Body of pancreas (tissue), 4 donors: ENCODE measurements at regions not wholly inside any gene's neighbourhood (a gene's known extent, or its start where the extent isn't known, plus 50 kb on each side); places are given as distances from the start of the nearest gene placed in this dataset.

Experiments used
- ATAC-seq: fragments of 150-250 bp; one replicate; pipeline ENCODE4 v1.9.1; 2016
- DNase-seq, 4 donors: peaks; one replicate each; pipeline ENCODE4 v3.0.0-alpha.2; 2019
- H3K27ac ChIP-seq, 4 donors: fragments of 200-600 bp; sonication (generic); 1 replicate in 3 of 4; 2 replicates in 1 of 4; pipeline versions ENCODE4 v1.5.1 to v1.6.1; 2016 to 2019; ENCODE audit warnings: mild to moderate bottlenecking in 1 of 4, mixed read lengths in 1 of 4, moderate library complexity in 1 of 4
- H3K27me3 ChIP-seq, 2 donors: fragments of 200-600 bp; sonication (generic); one replicate each; pipeline ENCODE4 v1.6.0; 2016; ENCODE audit warnings: mild to moderate bottlenecking in 1 of 2
- H3K36me3 ChIP-seq, 2 donors: fragments of 200-600 bp; sonication (generic); replicated peaks in 1 of 2; 2 replicates each; pipeline ENCODE4 v1.5.1; 2016; ENCODE audit warnings: low read depth in 2 of 2; ENCODE audit not compliant: insufficient read depth in 1 of 2
- H3K4me1 ChIP-seq: fragments of 200-600 bp; sonication (generic); one replicate; pipeline ENCODE4 v1.6.0; 2016
- H3K4me3 ChIP-seq, 2 donors: fragments of 200-600 bp; sonication (generic); 1 replicate in 1 of 2; 2 replicates in 1 of 2; pipeline ENCODE4 v1.5.1; 2016 to 2019
- H3K9me3 ChIP-seq, 3 donors: fragments of 200-600 bp; sonication (generic); 1 replicate in 2 of 3; 2 replicates in 1 of 3; pipeline ENCODE4 v1.5.1; 2016
- POLR2A ChIP-seq, 3 donors: fragments of 450-650 bp; IDR thresholded peaks; one replicate each; pipeline ENCODE4 v1.6.1; 2016; ENCODE audit warnings: antibody characterized with exemption in 3 of 3, mild to moderate bottlenecking in 2 of 3
- WGBS, 2 donors: methylation state at CpG; one replicate each; pipeline ENCODE4 v1.1.5; 2017; 5-methylcytosine and 5-hydroxymethylcytosine counted together
- intact Hi-C: fragments of 100-400 bp; cut with DNase I; formaldehyde crosslinking; loops from one replicate; pipeline ENCODE4 v1.15.1; 2023
- TF ChIP-seq, protein P1 (sequence below), 7 experiments: fragments of 450-650 bp in 4 of 7; fragments of 200-600 bp in 3 of 7; sonication (generic) in 3 of 7; IDR thresholded peaks; one replicate each; pipeline ENCODE4 v1.5.1; 2016 to 2019; ENCODE audit warnings: antibody characterized with exemption in 7 of 7

DNA sequence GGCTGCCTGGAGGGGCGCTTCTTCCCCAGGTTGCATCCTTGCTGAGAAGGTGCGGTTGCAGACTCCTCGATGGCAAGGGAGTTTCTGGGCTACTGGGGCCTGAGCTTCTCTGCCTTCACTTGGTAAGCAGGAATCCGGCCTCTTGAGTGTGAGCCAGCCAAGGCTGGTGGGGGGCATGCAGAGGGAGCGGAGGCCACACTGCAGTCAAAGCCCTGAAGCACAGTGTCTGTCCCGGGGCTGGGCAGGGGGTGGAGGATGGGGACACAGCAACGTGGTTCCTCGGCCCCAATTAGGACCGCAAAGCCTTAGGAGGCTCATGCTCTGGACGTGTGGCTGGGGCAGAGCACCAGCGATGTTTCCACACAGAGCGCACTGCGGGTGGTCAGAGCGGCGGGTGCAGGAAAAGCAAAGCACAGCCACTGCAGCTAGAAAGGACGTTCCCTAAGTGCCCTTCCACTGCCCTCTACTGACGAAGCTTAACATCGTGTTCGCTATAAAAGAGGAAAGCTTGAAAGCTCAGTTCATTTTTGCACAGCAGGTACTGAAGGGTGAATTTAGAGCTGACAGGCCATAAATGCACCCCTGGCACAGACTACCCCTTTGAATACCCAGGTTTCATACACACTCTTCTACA lies 60.7 kb upstream of the COG2 start:
- intact Hi-C loops, result no loop called here
- H3K27me3 ChIP-seq, result no peaks in the 10 kb centered on the region
- TF ChIP-seq, protein P1, sequence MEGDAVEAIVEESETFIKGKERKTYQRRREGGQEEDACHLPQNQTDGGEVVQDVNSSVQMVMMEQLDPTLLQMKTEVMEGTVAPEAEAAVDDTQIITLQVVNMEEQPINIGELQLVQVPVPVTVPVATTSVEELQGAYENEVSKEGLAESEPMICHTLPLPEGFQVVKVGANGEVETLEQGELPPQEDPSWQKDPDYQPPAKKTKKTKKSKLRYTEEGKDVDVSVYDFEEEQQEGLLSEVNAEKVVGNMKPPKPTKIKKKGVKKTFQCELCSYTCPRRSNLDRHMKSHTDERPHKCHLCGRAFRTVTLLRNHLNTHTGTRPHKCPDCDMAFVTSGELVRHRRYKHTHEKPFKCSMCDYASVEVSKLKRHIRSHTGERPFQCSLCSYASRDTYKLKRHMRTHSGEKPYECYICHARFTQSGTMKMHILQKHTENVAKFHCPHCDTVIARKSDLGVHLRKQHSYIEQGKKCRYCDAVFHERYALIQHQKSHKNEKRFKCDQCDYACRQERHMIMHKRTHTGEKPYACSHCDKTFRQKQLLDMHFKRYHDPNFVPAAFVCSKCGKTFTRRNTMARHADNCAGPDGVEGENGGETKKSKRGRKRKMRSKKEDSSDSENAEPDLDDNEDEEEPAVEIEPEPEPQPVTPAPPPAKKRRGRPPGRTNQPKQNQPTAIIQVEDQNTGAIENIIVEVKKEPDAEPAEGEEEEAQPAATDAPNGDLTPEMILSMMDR (IDR thresholded peaks at IDR 0.05), result peak in 1 of 7 experiments; percentile 10
- TF ChIP-seq POLR2A (IDR thresholded peaks at IDR 0.05), result no peak
- DNase-seq (no peak), ATAC-seq (no peak)
- H3K27ac ChIP-seq, result no peak overlapping the region
- 86% methylated on average over 13 to 19 of the region's 19 CpGs for WGBS, 2 donors
- H3K4me3 ChIP-seq, result no peak overlapping the region
- H3K9me3 ChIP-seq, result no peaks in the 10 kb centered on the region
- peaks cover 2% of the 10 kb centered on the region for H3K4me1 ChIP-seq
- no peaks in the 10 kb centered on the region for H3K36me3 ChIP-seq

DNA sequence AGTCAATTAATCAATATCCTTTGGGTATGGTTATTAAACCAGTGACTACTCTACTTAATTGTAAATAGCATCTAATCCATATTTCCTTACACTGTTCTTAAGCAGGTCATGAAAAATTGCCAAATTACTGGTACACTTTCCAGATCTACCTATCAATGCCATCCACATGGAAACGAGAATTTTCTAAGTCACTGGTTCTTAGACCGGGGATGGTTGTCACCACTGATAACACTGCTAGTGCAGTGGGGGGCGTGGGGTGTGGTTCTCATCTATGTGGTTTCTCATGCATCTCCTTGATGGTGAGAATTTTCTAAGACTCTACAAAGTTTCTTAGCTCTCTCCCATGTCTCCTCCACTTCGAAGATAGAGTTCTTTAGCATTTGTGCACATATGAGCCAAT lies 63.7 kb upstream of the COG2 start:
- H3K4me1 ChIP-seq, result peaks cover 12% of the 10 kb centered on the region
- 78 to 80% methylated on average over 4 of the region's 4 CpGs for WGBS, 2 donors
- DNase-seq (no peak), ATAC-seq (no peak)
- no peaks in the 10 kb centered on the region for H3K27me3 ChIP-seq
- no peaks in the 10 kb centered on the region for H3K36me3 ChIP-seq
- H3K9me3 ChIP-seq, result no peaks in the 10 kb centered on the region
- TF ChIP-seq POLR2A (IDR thresholded peaks at IDR 0.05), result no peak
- TF ChIP-seq, protein P1 (IDR thresholded peaks at IDR 0.05), result no peak
- no peak overlapping the region for H3K27ac ChIP-seq
- intact Hi-C loops, result no loop called here
- H3K4me3 ChIP-seq, result no peak overlapping the region

DNA sequence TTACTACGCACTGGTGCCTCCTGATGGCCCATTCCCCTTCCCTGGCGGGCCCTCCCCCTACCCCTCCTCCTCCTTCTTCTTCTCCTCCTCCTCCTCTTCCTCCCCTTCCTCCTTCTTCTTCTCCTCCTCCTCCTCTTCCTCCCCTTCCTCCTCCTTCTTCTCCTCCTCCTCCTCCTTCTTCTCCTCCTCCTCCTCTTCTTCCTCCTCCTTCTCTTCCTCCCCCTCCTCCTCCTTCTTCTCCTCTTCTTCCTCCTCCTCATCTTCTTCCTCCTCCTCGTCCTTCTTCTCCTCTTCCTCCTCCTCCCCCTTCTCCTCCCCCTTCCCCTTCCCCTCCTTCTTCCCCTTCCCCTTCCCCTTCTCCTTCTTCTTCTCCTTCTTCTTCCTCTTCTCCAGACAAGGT lies 64.7 kb upstream of the COG2 start:
- DNase-seq, result no peak

GRCh38 chr1:230575886-230576500 lies 66.3 kb upstream of the COG2 start:
- Histone ChIP-seq H3K36me3 (no peaks in the 10 kb centered on the region), H3K4me1 (peaks cover 35% of the 10 kb centered on the region), H3K27ac (no peak overlapping the region), H3K9me3 (no peaks in the 10 kb centered on the region), H3K27me3 (no peaks in the 10 kb centered on the region), H3K4me3 (no peak overlapping the region)
- DNase-seq (peak in 1 of 4 donors; percentile 18), ATAC-seq (no peak)
- WGBS, 2 donors, result 24 to 28% methylated on average over 3 of the region's 3 CpGs
- intact Hi-C loops, result no loop called here
- no peak for TF ChIP-seq POLR2A (IDR thresholded peaks at IDR 0.05)
- TF ChIP-seq, protein P1 (IDR thresholded peaks at IDR 0.05), result no peak

More for the DNA sequence above, 64.7 kb upstream of the COG2 start:
- 85 to 91% methylated on average over 3 of the region's 3 CpGs for WGBS, 2 donors
- TF ChIP-seq, protein P1 (IDR thresholded peaks at IDR 0.05), result no peak
- TF ChIP-seq POLR2A (IDR thresholded peaks at IDR 0.05), result no peak
- no peak for ATAC-seq
- no peak overlapping the region for H3K4me3 ChIP-seq
- no peaks in the 10 kb centered on the region for H3K27me3 ChIP-seq
- H3K27ac ChIP-seq, result no peak overlapping the region
- peaks cover 20% of the 10 kb centered on the region for H3K4me1 ChIP-seq
- no peaks in the 10 kb centered on the region for H3K9me3 ChIP-seq
- no peaks in the 10 kb centered on the region for H3K36me3 ChIP-seq
- intact Hi-C loops, result no loop called here

DNA sequence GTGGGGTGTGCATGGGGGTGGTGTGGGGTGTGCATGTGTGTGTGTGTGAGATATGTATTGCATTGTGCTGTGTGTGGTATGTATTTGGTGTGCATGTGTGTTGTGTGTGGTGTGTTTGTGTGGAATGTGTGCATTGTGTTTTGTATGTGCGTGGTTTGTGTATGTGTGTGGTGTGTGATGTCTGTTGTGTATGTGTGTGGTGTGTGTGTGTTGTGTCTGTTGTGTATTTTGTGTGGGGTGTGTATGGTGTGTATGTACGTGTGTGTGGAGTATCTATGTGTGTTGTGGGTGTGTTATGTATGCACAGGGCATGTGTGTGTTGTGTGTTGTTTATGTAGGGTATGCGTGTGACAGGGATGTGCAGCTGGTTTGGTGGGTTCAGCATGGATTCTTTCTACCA lies 67.8 kb upstream of the COG2 start:
- H3K9me3 ChIP-seq, result no peaks in the 10 kb centered on the region
- intact Hi-C loops, result no loop called here
- no peaks in the 10 kb centered on the region for H3K27me3 ChIP-seq
- peaks cover 38% of the 10 kb centered on the region for H3K4me1 ChIP-seq
- TF ChIP-seq POLR2A (IDR thresholded peaks at IDR 0.05), result no peak
- TF ChIP-seq, protein P1 (IDR thresholded peaks at IDR 0.05), result no peak
- DNase-seq (no peak), ATAC-seq (no peak)
- no peak overlapping the region for H3K27ac ChIP-seq
- no peaks in the 10 kb centered on the region for H3K36me3 ChIP-seq
- H3K4me3 ChIP-seq, result no peak overlapping the region
- 84 to 85% methylated on average over 3 of the region's 3 CpGs for WGBS, 2 donors
